ENCODE measurements at regions not wholly inside any gene's neighbourhood (a gene's known extent, or its start where the extent isn't known, plus 50 kb on each side); places are given as distances from the start of the nearest gene placed in this dataset.
"Not testable (repeated sequence)": the region's sequence is repeated elsewhere in the genome, so short reads cannot be mapped to it uniquely, and the experiment has no call there.

DNA sequence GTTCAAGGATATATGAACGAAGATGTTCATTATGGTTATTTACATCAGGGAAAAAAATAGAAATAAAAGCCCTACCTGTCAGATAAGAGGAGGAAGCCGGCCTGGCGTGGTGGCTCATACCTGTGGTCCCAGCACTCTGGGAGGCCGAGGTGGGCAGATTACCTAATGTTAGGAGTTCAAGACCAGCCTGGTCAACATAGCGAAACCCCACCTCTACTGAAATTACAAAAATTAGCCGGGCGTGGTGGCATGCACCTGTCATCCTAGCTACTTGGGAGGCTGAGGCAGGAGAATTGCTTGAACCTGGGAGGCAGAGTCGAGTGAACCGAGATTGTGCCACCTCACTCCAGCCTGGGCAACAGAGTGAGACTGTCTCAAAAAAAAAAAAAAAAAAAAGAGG, 328.8 kb upstream of the SFRP2 start:
- intact Hi-C loops (cut with DNase I); DNase-seq (ENCODE audit: low spot score): not testable (repeated sequence)

DNA sequence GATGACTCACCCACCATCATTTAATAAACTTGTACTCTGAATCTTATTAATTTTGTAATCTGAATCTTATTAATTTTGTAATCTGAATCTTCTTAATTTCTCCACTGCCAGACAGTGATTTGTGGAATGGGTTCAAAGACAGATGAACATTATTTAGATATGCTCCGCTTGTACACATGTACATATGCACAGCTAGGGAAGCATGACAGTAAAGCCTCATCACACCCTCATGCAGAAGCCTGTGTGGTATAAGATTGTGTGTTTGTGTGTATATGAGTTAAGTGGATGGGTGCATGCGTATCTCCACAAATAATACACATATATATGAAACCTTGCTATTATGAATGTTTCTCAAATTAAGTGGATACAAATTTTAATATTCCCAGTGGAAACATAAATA, 318.5 kb upstream of the SFRP2 start:
- no peak for DNase-seq (ENCODE audit: low spot score)
- intact Hi-C loops (cut with DNase I) = no loop called here

- intact Hi-C loops (cut with DNase I) = no loop called here
- DNase-seq (ENCODE audit: low spot score) = no peak
Measured at GRCh38 chr4:154088741-154089140, 299.9 kb upstream of the SFRP2 start.

DNA sequence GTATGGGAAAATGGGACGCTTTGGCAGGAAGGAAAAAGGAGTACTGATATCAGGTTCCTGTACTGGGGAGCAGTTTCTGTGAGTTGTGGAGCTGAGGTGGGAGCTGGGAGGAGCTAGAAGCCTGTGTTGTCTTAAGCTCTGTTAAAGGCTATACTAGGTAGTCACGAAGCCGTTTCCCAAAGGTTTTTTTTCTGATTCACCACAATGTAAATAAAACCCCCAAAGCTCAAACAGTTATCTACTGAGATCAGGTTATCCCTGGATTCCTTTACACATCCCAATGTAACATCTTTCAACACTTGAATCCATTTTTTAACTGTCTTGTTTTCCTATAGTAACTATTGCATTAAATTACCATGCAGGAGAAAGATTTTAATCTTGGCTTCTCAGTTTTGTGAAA, 297.4 kb upstream of the SFRP2 start:
- intact Hi-C loops (cut with DNase I) = no loop called here
- DNase-seq (ENCODE audit: low spot score) = no peak

GRCh38 chr4:154084864-154085263, 296.0 kb upstream of the SFRP2 start:
- intact Hi-C loops (cut with DNase I) = no loop called here
- DNase-seq (ENCODE audit: low spot score) = no peak

- no peak for DNase-seq (ENCODE audit: low spot score)
- intact Hi-C loops (cut with DNase I) = no loop called here
Measured at GRCh38 chr4:154082760-154083535, 294.1 kb upstream of the SFRP2 start.

- intact Hi-C loops (cut with DNase I) = no loop called here
- DNase-seq (ENCODE audit: low spot score) = no peak
Measured at GRCh38 chr4:154081391-154081790, 292.5 kb upstream of the SFRP2 start.

- DNase-seq (ENCODE audit: low spot score) = no peak
- intact Hi-C loops (cut with DNase I) = no loop called here
Measured at GRCh38 chr4:154078504-154079350, 289.8 kb upstream of the SFRP2 start.

DNA sequence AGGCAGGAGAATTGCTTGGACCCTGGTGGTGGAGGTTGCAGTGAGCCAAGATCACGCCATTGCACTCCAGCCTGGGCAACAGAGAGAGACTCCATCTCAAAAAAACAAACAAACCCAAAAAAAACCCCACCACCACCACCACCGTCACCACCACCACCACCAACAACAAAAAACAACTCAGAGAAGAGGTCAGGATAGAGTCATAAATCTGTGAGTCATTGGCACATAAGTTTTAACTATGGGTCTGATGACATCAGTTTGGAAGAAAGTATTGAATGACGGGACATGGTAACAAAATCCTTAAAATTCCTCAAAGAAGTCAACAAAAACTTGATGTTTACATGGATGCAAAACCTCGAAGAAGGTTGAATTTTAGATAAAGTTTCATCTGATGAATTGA, 288.0 kb upstream of the SFRP2 start:
- intact Hi-C loops (cut with DNase I) = no loop called here
- no peak for DNase-seq (ENCODE audit: low spot score)

- no peak for DNase-seq (ENCODE audit: low spot score)
- intact Hi-C loops (cut with DNase I) = no loop called here
Measured at GRCh38 chr4:154073107-154073822, 284.4 kb upstream of the SFRP2 start.

GRCh38 chr4:154067786-154068185, 278.9 kb upstream of the SFRP2 start:
- no peak for DNase-seq (ENCODE audit: low spot score)
- intact Hi-C loops (cut with DNase I) = no loop called here

GRCh38 chr4:154065368-154065767, 276.5 kb upstream of the SFRP2 start:
- intact Hi-C loops (cut with DNase I) = no loop called here
- DNase-seq (ENCODE audit: low spot score) = no peak

GRCh38 chr4:154064244-154064643, 275.4 kb upstream of the SFRP2 start:
- no peak for DNase-seq (ENCODE audit: low spot score)
- intact Hi-C loops (cut with DNase I) = no loop called here

GRCh38 chr4:154049457-154050181, 260.7 kb upstream of the SFRP2 start:
- intact Hi-C loops (cut with DNase I) = no loop called here
- DNase-seq (ENCODE audit: low spot score) = no peak

- intact Hi-C loops (cut with DNase I) = no loop called here
- no peak for DNase-seq (ENCODE audit: low spot score)
Measured at GRCh38 chr4:154047733-154048132, 258.9 kb upstream of the SFRP2 start.

DNA sequence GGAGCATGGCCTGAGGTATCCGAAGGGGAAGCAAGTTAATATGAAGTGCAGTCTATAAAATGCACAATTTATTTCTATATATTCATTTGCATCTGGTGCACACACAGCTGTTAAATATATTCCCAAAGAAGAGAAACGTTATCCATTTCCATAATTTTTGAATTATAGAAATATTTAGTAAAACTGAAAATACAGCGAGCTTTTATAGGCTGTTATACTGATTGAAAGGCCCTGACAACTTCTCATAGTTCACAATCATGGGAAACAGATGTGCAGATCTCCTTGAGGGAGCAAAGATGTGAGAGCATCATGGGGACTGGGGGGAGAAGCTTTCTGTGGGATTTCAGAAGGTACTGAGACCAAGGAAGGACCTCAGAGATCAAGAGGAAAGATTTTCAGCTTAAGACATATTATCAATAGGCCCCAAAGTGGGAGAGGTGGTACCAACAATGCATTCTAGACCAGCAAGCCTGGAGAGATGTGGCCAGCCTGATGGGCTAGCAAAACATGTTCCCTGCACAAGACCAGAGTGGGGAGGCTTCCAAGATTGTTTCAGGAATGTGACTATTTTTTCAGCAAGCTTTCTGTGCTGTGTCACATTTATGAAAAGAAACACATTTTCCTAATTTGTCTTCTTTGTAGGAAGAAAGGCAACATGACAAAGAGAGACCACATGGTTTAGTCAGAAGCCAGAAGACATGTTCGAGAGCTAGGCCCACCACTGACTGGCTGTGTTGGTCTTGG, 256.0 kb upstream of the SFRP2 start:
- intact Hi-C loops (cut with DNase I) = no loop called here
- DNase-seq (ENCODE audit: low spot score) = no peak

GRCh38 chr4:154044108-154044531, 255.2 kb upstream of the SFRP2 start:
- intact Hi-C loops (cut with DNase I) = no loop called here
- no peak for DNase-seq (ENCODE audit: low spot score)

- intact Hi-C loops (cut with DNase I) = no loop called here
- no peak for DNase-seq (ENCODE audit: low spot score)
Measured at GRCh38 chr4:154041640-154042039, 252.8 kb upstream of the SFRP2 start.
